ENCODE measurements at regions not wholly inside any gene's neighbourhood (a gene's known extent, or its start where the extent isn't known, plus 50 kb on each side); places are given as distances from the start of the nearest gene placed in this dataset.

GRCh38 chr12:4099276-4099675 lies 174.3 kb upstream of the CCND2 start:
- Histone ChIP-seq H4K20me1 (ENCODE audit: control insufficient read depth, insufficient read depth) (no peaks in the 10 kb centered on the region), H3K9ac (ENCODE audit: control insufficient read depth, insufficient read depth, low read length) (no peak overlapping the region), H3K27ac (ENCODE audit: control insufficient read depth, insufficient read depth) (no peak overlapping the region), H3K4me3 (no peak overlapping the region), H3K36me3 (ENCODE audit: control insufficient read depth in 2 of 2, insufficient read depth in 2 of 2, low read length in 1 of 2) (no peaks in the 10 kb centered on the region), H3K4me1 (ENCODE audit: control insufficient read depth, insufficient read depth, low read length) (no peaks in the 10 kb centered on the region), H3K9me3 (replicated peaks; ENCODE audit: control insufficient read depth, insufficient read depth, low read length) (no peaks in the 10 kb centered on the region), H3K27me3 (replicated peaks in 1 of 2; ENCODE audit: control insufficient read depth in 2 of 2, insufficient read depth in 2 of 2, low read length in 1 of 2) (peaks cover 0 to 2% of the 10 kb centered on the region in 2 experiments; a peak in 1 of 4 replicates), H3K79me2 (ENCODE audit: control insufficient read depth, insufficient read depth, low read length) (no peaks in the 10 kb centered on the region), H3K4me2 (ENCODE audit: control insufficient read depth, insufficient read depth) (no peak overlapping the region), H2AFZ (ENCODE audit: control insufficient read depth, low read depth, low read length) (no peak overlapping the region)
- ChIA-PET SMC1A (ENCODE audit: uncharacterized antibody, unreplicated experiment) (interaction anchor here (1.7 kb wide), 1 partner anchor 8 kb away, joined by 7 read pairs; no protein-coding TSS in a partner anchor), RAD21 (ENCODE audit: unreplicated experiment) (no interaction called here), POLR2A (no interaction called here), CTCF (interaction anchor here (0.9 to 1.1 kb wide), 2 partner anchors 9 to 272 kb away, joined by 3 to 7 read pairs; no protein-coding TSS in a partner anchor)
- no TSS peak for BruUV-seq (replicated peaks)
- TF ChIP-seq PBX3 (IDR thresholded peaks at IDR 0.05; ENCODE audit: insufficient replicate concordance, low read depth, low read length) (no peak), SREBF2 (IDR thresholded peaks at IDR 0.05; ENCODE audit: low read length) (no peak), CREB1 (IDR thresholded peaks at IDR 0.05; ENCODE audit: low read depth) (no peak), TAF1 (IDR thresholded peaks at IDR 0.05; ENCODE audit: borderline replicate concordance, low read depth, low read length) (no peak), CREM (IDR thresholded peaks at IDR 0.05; ENCODE audit: low read depth) (no peak), SRF (IDR thresholded peaks at IDR 0.05; ENCODE audit: low read depth in 2 of 2, low read length in 2 of 2) (no peak), BACH1 (IDR thresholded peaks at IDR 0.05; ENCODE audit: borderline replicate concordance) (no peak), ASH2L (IDR thresholded peaks at IDR 0.05; ENCODE audit: borderline replicate concordance, low read depth) (no peak), CHD4 (IDR thresholded peaks at IDR 0.05) (no peak), STAT3 (IDR thresholded peaks at IDR 0.05; ENCODE audit: low read depth, low read length) (no peak)
- ATAC-seq (no peak), DNase-seq (ENCODE audit: low read depth, low spot score) (no peak), FAIRE-seq (peak; percentile 52)
- in situ Hi-C loops (cut with MboI) = no loop called here
- 2% methylated on average over 3 of the region's 3 CpGs for WGBS (ENCODE audit: insufficient coverage, insufficient replicate concordance, low lambda C conversion rate, missing lambda C conversion rate)
- intact Hi-C loops (cut with micrococcal nuclease; ENCODE audit: unreplicated experiment) = no loop called here
